NOMO-1 treated with DMSO at 0.1 percent for 48 hours (cell line): ENCODE measurements at regions not wholly inside any gene's neighbourhood (a gene's known extent, or its start where the extent isn't known, plus 50 kb on each side); places are given as distances from the start of the nearest gene placed in this dataset.

Experiments
- DNase-seq: peaks from one replicate; lab custom pipeline; 2025; ENCODE audit not compliant: unreplicated experiment; lab: John Stamatoyannopoulos, UW

GRCh38 chr12:24561411-24561871 is 387.5 kb downstream of the BCAT1 start:
- no peak for DNase-seq

DNA sequence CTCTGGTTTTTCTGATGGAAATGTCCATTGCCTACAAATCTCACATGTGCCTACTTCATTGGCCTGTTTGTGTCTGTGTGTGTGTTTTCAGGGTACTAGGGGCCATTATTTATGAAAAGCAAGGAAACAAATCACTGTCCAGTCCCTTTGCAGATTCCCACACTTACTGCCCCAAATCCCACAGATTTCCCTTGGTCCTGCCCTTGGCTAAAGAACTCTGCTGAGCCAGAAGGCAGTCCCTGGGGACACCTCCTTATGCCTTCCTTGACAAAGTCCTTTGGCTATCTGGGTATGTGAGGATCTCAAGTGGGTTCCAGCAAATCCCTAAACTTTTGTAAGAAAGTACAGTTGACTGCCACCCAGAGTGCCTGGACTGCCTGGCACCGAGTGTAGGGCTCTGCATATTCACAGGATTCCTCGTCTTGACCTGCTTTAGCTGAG is 388.1 kb downstream of the BCAT1 start:
- no peak for DNase-seq

- DNase-seq: no peak
Measured at GRCh38 chr12:24560192-24560775, 388.6 kb downstream of the BCAT1 start.

GRCh38 chr12:24557738-24558137 is 391.2 kb downstream of the BCAT1 start:
- DNase-seq: no peak

DNA sequence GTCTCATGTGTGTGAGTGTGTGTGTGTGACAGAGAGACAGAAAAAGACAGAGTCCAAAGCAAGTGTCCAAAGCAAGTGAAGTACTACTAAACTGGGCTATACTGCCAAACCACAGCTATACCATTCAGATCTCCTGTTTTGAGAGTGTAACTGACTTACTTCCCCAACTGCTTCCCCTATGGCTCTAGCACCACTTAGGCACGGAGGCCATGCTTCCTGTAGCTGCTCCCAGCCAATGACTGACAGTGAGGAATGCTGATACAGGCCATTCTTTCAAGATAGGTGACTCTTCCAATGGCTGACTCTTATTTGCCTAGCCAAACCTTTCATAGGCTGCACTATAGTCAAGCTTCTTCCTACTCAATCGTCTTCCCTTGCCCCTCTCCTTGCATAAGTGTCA is 393.2 kb downstream of the BCAT1 start:
- DNase-seq: peak; percentile 30

DNA sequence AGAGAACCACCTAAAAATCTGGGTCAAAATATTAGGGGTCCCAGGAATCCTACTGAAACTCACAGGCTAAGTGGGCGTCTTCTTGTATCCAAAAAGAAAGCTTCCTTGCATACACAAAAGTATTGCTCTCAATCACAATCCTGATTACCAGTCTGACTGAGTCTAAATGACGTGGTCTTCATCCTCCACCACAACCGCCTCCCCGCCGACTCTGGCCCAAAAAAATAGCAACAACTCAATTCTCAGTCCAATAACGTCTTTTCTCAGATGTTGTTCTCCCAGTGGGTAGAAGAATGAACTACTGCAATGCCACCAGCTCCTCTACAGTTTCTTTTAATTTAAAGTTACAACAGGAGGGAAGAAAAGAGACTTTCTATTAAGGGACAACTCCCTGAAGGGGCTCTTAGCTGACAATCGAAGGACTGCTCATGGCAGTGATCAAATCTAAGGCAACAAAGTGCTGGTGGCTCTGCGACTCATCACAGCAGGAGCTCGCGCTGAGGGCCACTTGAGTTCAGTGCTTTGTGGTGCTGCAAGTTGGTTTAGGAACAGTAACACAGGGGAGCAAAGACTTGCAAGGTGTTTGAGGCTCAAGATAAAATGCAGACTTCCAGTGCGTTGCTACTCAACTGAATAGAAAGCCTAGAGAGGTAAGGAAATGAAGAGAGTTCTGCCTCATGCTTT is 394.1 kb downstream of the BCAT1 start:
- no peak for DNase-seq

GRCh38 chr12:24553259-24553658 is 395.6 kb downstream of the BCAT1 start:
- no peak for DNase-seq

GRCh38 chr12:24551163-24551786 is 397.6 kb downstream of the BCAT1 start:
- DNase-seq: no peak

DNA sequence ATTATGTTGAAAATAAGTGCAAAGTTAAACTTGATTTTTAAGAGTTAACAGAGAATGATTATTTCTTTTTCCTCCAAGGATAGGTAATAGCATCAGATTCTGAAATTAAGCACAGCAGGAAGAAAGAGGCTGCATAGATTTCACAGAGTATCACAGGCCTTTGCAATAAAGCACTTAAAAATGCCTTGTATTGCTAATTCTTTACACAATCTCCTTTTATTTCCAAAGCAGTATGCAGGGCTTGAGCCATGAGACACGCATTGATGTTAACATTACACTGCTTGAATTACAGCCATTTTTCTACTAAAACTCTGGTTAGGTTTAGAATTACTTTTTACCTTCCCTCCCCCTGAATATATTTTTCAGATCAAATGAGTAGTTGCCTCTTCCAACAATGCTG is 398.3 kb downstream of the BCAT1 start:
- no peak for DNase-seq

DNA sequence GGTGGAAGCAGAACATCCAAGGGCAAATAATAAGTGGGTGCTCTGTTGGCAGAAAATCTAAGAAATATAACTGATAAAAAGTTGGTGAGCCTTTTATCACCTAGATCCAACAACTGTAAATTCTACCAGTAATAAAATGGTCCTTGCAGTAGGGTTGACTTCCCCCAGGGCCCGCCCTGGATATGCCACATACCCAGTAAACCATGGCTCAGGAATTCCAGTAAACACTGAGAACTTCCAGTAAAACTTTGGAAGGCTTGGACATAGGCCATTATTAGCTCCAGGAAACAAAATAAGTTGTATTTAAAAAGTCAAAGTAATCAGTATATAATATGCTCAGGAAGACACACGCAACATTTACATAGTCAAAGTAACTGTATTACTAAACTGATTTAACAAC is 402.2 kb downstream of the BCAT1 start:
- DNase-seq: no peak

- DNase-seq: no peak
Measured at GRCh38 chr12:24546084-24546483, 402.8 kb downstream of the BCAT1 start.

DNA sequence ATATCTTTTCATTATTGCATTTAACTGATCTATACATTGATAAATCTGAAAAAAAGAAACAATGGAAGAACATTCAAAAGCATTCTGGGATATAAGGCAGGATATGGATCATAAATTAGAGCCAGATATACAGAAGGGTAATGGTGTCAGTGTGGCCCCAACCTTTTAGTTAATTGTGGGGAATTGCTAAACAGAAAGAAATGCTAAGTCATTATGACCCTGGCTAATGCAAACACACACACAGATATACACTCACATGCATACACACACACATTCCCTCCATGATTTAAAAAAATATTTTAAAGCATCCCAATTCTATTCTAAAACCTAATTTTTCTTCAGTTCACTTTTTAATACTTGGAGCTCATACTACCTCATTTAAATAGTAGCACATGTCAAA is 404.5 kb downstream of the BCAT1 start:
- no peak for DNase-seq

GRCh38 chr12:24541193-24541871 is 407.6 kb downstream of the BCAT1 start:
- DNase-seq: no peak

DNA sequence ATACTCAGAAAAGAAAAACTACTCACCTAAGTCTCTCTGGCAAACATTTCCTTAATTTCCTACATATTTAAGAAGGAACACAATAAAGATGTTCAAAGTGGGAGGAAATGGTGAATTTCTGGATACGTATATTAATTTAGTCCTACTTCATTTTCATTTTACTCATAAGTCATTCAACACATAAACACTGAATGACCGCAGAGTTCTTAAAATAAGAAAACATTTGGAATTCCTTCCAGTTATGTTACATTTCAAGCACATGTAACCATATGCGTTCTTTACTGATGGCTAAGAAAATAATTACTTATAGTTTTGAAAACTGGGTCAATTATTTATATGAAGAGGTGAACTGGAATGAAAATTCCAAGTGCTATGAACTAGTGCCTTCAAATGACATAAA is 409.3 kb downstream of the BCAT1 start:
- DNase-seq: no peak

DNA sequence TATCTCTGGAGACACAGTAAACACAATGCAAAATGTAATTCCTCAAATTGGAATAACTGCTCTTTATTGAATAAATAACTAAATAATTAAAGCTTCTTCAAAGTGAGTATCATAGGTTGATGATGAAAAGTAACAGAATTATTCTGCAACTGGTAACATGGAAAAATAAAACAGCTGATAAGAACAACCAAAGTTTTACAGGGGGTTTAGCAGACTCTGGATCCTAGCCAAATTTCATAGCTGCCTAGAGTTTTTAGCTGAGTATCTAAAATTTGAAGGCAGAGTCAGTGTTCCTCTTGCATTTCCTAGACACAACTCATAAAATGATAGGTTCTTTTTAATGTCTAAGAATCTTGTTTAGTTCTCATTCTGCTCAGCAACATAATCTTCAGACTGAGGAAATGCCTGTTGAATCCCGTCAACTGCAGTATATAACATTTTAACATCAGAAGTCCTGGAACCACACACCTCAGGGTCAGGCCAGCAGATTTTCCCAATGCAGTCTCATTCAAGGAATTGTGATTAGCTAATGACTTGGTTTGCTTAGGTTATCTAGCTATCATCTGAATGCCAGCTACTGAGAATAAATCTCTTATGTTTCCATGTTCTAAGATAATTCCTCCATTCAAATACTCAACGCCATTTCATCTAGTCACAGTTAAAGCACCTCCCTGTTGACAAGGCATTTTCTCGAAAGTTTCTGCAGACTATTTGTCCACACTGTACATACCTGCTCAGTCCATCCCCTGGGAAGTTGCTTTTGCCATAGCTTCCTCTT is 411.6 kb downstream of the BCAT1 start:
- DNase-seq: no peak

GRCh38 chr12:24535334-24536069 is 413.4 kb downstream of the BCAT1 start:
- DNase-seq: no peak

GRCh38 chr12:24534622-24535021 is 414.3 kb downstream of the BCAT1 start:
- no peak for DNase-seq

DNA sequence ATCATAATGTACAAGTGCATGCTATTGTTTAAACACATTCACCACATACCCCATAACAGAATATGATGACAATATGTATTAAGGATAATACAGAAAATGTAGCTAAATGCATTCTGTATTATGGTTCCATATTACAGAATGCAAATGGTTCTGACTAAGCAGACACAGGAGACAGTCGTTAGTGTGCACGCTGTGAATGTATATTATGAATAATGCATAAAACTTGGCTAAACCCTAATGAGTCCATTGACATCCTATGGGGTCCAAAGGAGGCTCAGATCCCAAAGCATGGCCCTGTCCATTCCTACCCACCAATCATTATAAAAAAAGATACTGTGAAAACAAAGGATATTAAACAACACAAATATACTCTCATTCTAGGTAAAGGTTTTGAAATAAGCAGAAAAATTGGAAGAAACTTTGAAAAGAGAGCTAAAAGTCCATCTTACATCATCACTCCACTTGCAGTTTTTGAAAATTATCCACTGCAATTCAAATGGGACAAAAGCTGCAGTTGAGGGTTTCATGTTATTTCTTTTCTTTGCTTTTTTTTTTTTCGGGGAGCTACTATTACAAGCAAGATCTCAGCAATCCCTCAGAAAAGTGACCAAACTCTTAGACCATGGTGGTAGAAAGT is 415.1 kb downstream of the BCAT1 start:
- DNase-seq: no peak

GRCh38 chr12:24530689-24531088 is 418.2 kb downstream of the BCAT1 start:
- DNase-seq: no peak

GRCh38 chr12:24527102-24527501 is 421.8 kb downstream of the BCAT1 start:
- no peak for DNase-seq
